Karpas-422 (cell line): ENCODE measurements at regions not wholly inside any gene's neighbourhood (a gene's known extent, or its start where the extent isn't known, plus 50 kb on each side); places are given as distances from the start of the nearest gene placed in this dataset.

Source experiments
- DNase-seq: peaks from one replicate; pipeline ENCODE4 v3.0.0-alpha.2; 2015
- H2AFZ ChIP-seq: fragments of 200-600 bp; sonication (generic); 2 replicates; pipeline ENCODE4 v1.6.1; 2014; ENCODE audit warnings: antibody characterized with exemption, low read length, mixed read lengths
- H3K27ac ChIP-seq: fragments of 200-600 bp; sonication (generic); 2 replicates; pipeline ENCODE4 v1.5.1; 2014; ENCODE audit warnings: mild to moderate bottlenecking, low read length, moderate library complexity
- H3K27me3 ChIP-seq: fragments of 200-600 bp; sonication (generic); 2 replicates; pipeline ENCODE4 v1.6.1; 2014; ENCODE audit warnings: low read length, mixed read lengths
- H3K36me3 ChIP-seq: fragments of 200-600 bp; sonication (generic); 2 replicates; pipeline ENCODE4 v1.6.1; 2014; ENCODE audit warnings: low read length, mixed read lengths; ENCODE audit not compliant: insufficient read depth
- H3K4me1 ChIP-seq: fragments of 200-600 bp; sonication (generic); 2 replicates; pipeline ENCODE4 v1.6.1; 2014; ENCODE audit warnings: mild to moderate bottlenecking, low read length, mixed read lengths
- H3K4me2 ChIP-seq: fragments of 200-600 bp; sonication (generic); 2 replicates; pipeline ENCODE4 v1.6.1; 2014; ENCODE audit warnings: low read length, low read depth, mild to moderate bottlenecking; ENCODE audit not compliant: poor library complexity, severe bottlenecking
- H3K4me3 ChIP-seq: fragments of 200-600 bp; sonication (generic); 2 replicates; pipeline ENCODE4 v1.5.1; 2014; ENCODE audit warnings: mild to moderate bottlenecking, antibody characterized with exemption, low read length, mixed read lengths
- H3K79me2 ChIP-seq: fragments of 200-600 bp; sonication (generic); 2 replicates; pipeline ENCODE4 v1.6.1; 2014; ENCODE audit warnings: mild to moderate bottlenecking, low read length, mixed read lengths
- H3K9ac ChIP-seq: fragments of 200-600 bp; sonication (generic); 2 replicates; pipeline ENCODE4 v1.6.0; 2014; ENCODE audit warnings: low read length
- H3K9me2 ChIP-seq: fragments of 200-600 bp; sonication (generic), shearing (Covaris generic); replicated peaks from 2 replicates; pipeline ENCODE4 v1.6.0; 2014; ENCODE audit warnings: mild to moderate bottlenecking, low read length, moderate library complexity; ENCODE audit not compliant: insufficient read depth
- H3K9me3 ChIP-seq: fragments of 300-700, 200-600 bp; sonication (generic); 2 replicates; pipeline ENCODE4 v1.6.1; 2014; ENCODE audit warnings: low read length, mixed read lengths
- H4K20me1 ChIP-seq: fragments of 200-600 bp; sonication (generic); 2 replicates; pipeline ENCODE4 v1.6.1; 2014; ENCODE audit warnings: mild to moderate bottlenecking, antibody characterized with exemption, low read length, low read depth; ENCODE audit not compliant: insufficient read depth

GRCh38 chr1:25062621-25063255 is 132.7 kb upstream of the RUNX3 start:
- H3K9me3 ChIP-seq: no peaks in the 10 kb centered on the region
- no peaks in the 10 kb centered on the region for H3K79me2 ChIP-seq
- H2AFZ ChIP-seq: no peak overlapping the region
- H3K36me3 ChIP-seq: no peaks in the 10 kb centered on the region
- no peak overlapping the region for H3K4me3 ChIP-seq
- no peak overlapping the region for H3K27ac ChIP-seq
- H3K4me1 ChIP-seq: peaks cover 9% of the 10 kb centered on the region
- no peak for DNase-seq
- no peaks in the 10 kb centered on the region for H4K20me1 ChIP-seq
- H3K4me2 ChIP-seq: no peak overlapping the region
- no peaks in the 10 kb centered on the region for H3K9me2 ChIP-seq
- H3K9ac ChIP-seq: no peak overlapping the region
- no peaks in the 10 kb centered on the region for H3K27me3 ChIP-seq

GRCh38 chr1:25061261-25061995 is 131.4 kb upstream of the RUNX3 start:
- no peaks in the 10 kb centered on the region for H3K36me3 ChIP-seq
- H3K27me3 ChIP-seq: no peaks in the 10 kb centered on the region
- H3K4me3 ChIP-seq: no peak overlapping the region
- no peak overlapping the region for H3K9ac ChIP-seq
- no peak overlapping the region for H3K27ac ChIP-seq
- DNase-seq: no peak
- no peaks in the 10 kb centered on the region for H3K79me2 ChIP-seq
- H4K20me1 ChIP-seq: no peaks in the 10 kb centered on the region
- H3K9me2 ChIP-seq: no peaks in the 10 kb centered on the region
- no peak overlapping the region for H2AFZ ChIP-seq
- H3K9me3 ChIP-seq: no peaks in the 10 kb centered on the region
- H3K4me1 ChIP-seq: peaks cover 9% of the 10 kb centered on the region
- no peak overlapping the region for H3K4me2 ChIP-seq

- no peak overlapping the region for H3K4me2 ChIP-seq
- H3K9me2 ChIP-seq: no peaks in the 10 kb centered on the region
- no peak for DNase-seq
- no peaks in the 10 kb centered on the region for H4K20me1 ChIP-seq
- no peak overlapping the region for H3K27ac ChIP-seq
- no peaks in the 10 kb centered on the region for H3K4me1 ChIP-seq
- H3K27me3 ChIP-seq: no peaks in the 10 kb centered on the region
- no peak overlapping the region for H3K4me3 ChIP-seq
- H3K9ac ChIP-seq: no peak overlapping the region
- no peaks in the 10 kb centered on the region for H3K79me2 ChIP-seq
- H3K9me3 ChIP-seq: no peaks in the 10 kb centered on the region
- no peaks in the 10 kb centered on the region for H3K36me3 ChIP-seq
- H2AFZ ChIP-seq: no peak overlapping the region
These were observed 127.1 kb upstream of the RUNX3 start for GRCh38 chr1:25057188-25057587.

DNA sequence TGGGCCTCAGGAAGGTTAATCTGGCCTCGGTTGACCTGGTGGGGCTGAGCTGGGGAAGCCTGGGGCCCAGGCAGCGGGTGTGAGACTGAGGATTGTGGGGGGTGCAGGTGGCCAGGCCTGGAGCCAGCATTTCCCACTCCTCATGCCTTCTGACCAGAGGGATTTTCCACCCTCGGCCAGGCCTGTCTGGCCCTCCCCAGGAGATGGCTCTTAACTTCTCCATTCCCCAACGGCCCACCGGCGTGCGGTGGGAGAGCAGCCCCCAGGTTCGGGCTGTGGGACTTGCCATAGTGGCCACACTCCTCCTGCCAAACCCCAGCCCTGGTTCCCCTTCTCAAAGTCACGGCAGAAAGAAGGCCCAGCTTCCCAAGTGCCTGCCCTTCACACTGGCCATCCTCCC is 126.5 kb upstream of the RUNX3 start:
- H3K9me2 ChIP-seq: no peaks in the 10 kb centered on the region
- no peak overlapping the region for H3K27ac ChIP-seq
- no peaks in the 10 kb centered on the region for H3K79me2 ChIP-seq
- H3K27me3 ChIP-seq: no peaks in the 10 kb centered on the region
- H3K36me3 ChIP-seq: no peaks in the 10 kb centered on the region
- DNase-seq: no peak
- no peak overlapping the region for H3K9ac ChIP-seq
- H2AFZ ChIP-seq: no peak overlapping the region
- no peaks in the 10 kb centered on the region for H4K20me1 ChIP-seq
- H3K9me3 ChIP-seq: no peaks in the 10 kb centered on the region
- H3K4me2 ChIP-seq: no peak overlapping the region
- H3K4me3 ChIP-seq: no peak overlapping the region
- H3K4me1 ChIP-seq: no peaks in the 10 kb centered on the region

- no peak for DNase-seq
These were observed 125.9 kb upstream of the RUNX3 start for GRCh38 chr1:25055961-25056360.

DNA sequence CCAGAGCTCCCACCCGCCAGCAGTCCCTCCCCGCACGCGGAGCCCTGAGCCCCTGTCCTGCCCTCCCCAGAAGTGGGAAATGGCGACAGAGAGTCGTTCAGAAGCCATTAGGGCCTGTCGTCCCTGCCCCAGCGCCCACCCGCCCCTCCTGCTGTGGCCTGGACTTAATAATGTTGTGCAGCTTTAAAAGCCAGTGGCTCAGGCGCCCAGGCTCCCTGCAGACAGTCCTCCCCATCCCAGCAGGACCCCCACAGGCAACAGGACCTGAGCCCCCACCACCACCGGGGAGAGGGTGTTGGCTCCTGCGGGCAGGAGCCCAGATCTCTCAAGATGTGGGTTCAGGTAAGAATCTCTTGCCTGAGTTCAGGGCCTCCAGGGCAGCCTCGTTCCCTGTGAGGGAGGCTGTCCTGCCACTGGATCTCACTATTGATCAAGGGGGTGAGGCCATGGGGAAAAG is 125.3 kb upstream of the RUNX3 start:
- no peak overlapping the region for H3K4me2 ChIP-seq
- no peak for DNase-seq
- H3K9me2 ChIP-seq: no peaks in the 10 kb centered on the region
- H3K79me2 ChIP-seq: no peaks in the 10 kb centered on the region
- H3K36me3 ChIP-seq: no peaks in the 10 kb centered on the region
- H3K4me3 ChIP-seq: no peak overlapping the region
- no peak overlapping the region for H3K27ac ChIP-seq
- no peaks in the 10 kb centered on the region for H3K4me1 ChIP-seq
- no peaks in the 10 kb centered on the region for H3K9me3 ChIP-seq
- H3K27me3 ChIP-seq: no peaks in the 10 kb centered on the region
- H4K20me1 ChIP-seq: no peaks in the 10 kb centered on the region
- no peak overlapping the region for H3K9ac ChIP-seq
- no peak overlapping the region for H2AFZ ChIP-seq

More at GRCh38 chr1:25055961-25056360, 125.9 kb upstream of the RUNX3 start:
- Histone ChIP-seq H3K36me3 (no peaks in the 10 kb centered on the region), H3K9ac (no peak overlapping the region), H3K4me2 (no peak overlapping the region), H3K4me3 (no peak overlapping the region), H3K9me3 (no peaks in the 10 kb centered on the region), H3K27ac (no peak overlapping the region), H2AFZ (no peak overlapping the region), H3K9me2 (no peaks in the 10 kb centered on the region), H3K4me1 (no peaks in the 10 kb centered on the region), H4K20me1 (no peaks in the 10 kb centered on the region), H3K79me2 (no peaks in the 10 kb centered on the region), H3K27me3 (no peaks in the 10 kb centered on the region)

DNA sequence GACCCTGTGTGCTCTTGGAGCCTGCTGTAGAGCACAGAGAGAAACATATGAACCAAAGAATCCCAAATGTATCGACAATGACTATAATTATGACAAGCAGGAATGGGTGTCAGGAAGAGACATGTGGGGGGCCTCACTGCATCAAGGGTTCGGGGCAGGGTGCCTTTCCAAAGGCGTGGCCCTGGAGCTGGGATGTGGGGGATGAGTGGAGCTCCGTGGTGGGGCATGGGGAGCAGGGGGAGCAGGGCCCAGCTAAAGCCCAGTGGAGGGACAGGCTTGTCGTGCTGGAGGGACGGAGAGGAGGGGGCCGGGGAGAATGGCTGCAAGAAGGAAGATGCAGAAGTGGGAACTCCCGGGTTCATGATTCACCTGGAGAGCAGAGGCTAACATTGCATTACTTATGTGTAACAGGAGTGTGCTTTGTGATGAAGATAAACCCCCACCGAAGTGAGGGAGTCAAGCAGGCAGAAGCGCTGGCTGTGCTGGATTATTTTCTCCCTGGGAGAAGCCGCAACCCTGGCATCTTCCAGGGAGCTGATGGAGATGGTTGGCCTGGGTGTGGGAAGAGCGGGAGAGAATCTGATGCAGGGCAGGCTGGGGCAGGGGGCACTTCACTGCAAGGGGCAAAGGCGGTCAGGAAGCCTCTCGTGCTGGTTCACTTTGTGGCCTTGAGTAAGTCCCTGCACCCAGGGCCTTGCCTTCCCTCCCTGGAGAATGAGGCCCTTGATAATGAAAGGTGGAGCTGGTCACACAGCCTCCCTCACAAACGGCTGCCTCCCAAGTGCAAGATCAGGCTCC is 124.6 kb upstream of the RUNX3 start:
- Histone ChIP-seq H3K79me2 (no peaks in the 10 kb centered on the region), H4K20me1 (no peaks in the 10 kb centered on the region), H3K4me1 (no peaks in the 10 kb centered on the region), H3K4me3 (no peak overlapping the region), H3K36me3 (no peaks in the 10 kb centered on the region), H2AFZ (no peak overlapping the region), H3K9ac (no peak overlapping the region), H3K27me3 (no peaks in the 10 kb centered on the region), H3K4me2 (no peak overlapping the region), H3K9me2 (no peaks in the 10 kb centered on the region), H3K9me3 (no peaks in the 10 kb centered on the region), H3K27ac (no peak overlapping the region)
- DNase-seq: no peak

- Histone ChIP-seq H3K9ac (no peak overlapping the region), H3K4me3 (no peak overlapping the region), H4K20me1 (no peaks in the 10 kb centered on the region), H3K27me3 (no peaks in the 10 kb centered on the region), H3K9me2 (no peaks in the 10 kb centered on the region), H3K79me2 (no peaks in the 10 kb centered on the region), H2AFZ (no peak overlapping the region), H3K4me2 (no peak overlapping the region), H3K9me3 (no peaks in the 10 kb centered on the region), H3K4me1 (peaks cover 7% of the 10 kb centered on the region; the same call in 1 of the 2 replicates), H3K27ac (no peak overlapping the region), H3K36me3 (no peaks in the 10 kb centered on the region)
- DNase-seq: no peak
These were observed 123.6 kb upstream of the RUNX3 start for GRCh38 chr1:25053576-25054250.
